IMR-90 (cell line): ENCODE measurements at regions not wholly inside any gene's neighbourhood (a gene's known extent, or its start where the extent isn't known, plus 50 kb on each side); places are given as distances from the start of the nearest gene placed in this dataset.

ENCODE experiments used
- ATAC-seq: fragments of 200-7000 bp; cut with Tn5 transposase; 2 replicates; pipeline ENCODE4 v1.9.1; 2020; ENCODE audit warnings: low read depth, mild to moderate bottlenecking, moderate library complexity
- BruUV-seq: library from RNA; stranded (reverse); fragments of 400-500 nt; replicated peaks from 2 replicates; lab custom pipeline; 2021; lab: Mats Ljungman, UMichigan
- CTCF ChIA-PET: fragments of 300-600 bp; formaldehyde crosslinking; extraction: SDS; loops from one replicate; lab custom pipeline; 2021; ENCODE audit warnings: antibody characterized with exemption; lab: Yijun Ruan, JAX
- POLR2A ChIA-PET: fragments of 300-600 bp; sonication (Branson Sonifier 250); formaldehyde crosslinking; loops from one replicate; lab custom pipeline; 2022; ENCODE audit warnings: antibody characterized with exemption; ENCODE audit not compliant: unreplicated experiment; lab: Charles Lee
- DNase-seq: peaks from one replicate; pipeline ENCODE4 v3.0.0; 2013
- H2AFZ ChIP-seq: replicated peaks from 2 replicates; pipeline ENCODE3; 2013; ENCODE audit warnings: low read length, mild to moderate bottlenecking; ENCODE audit not compliant: poor library complexity
- H2AK5ac ChIP-seq: 2 replicates; pipeline ENCODE4 v1.6.1; 2013; ENCODE audit warnings: low read depth, low read length, inconsistent platforms
- H2AK9ac ChIP-seq: replicated peaks from 2 replicates; pipeline ENCODE3; 2013; ENCODE audit warnings: mild to moderate bottlenecking, low read depth, low read length, moderate library complexity; ENCODE audit not compliant: poor library complexity
- H2BK120ac ChIP-seq: 2 replicates; pipeline ENCODE4 v1.6.1; 2013; ENCODE audit warnings: low read depth, low read length, inconsistent platforms
- H2BK15ac ChIP-seq: 3 replicates; pipeline ENCODE4 v1.6.1; 2013; ENCODE audit warnings: low read depth, low read length, inconsistent platforms
- H2BK20ac ChIP-seq: 2 replicates; pipeline ENCODE4 v1.6.1; 2013; ENCODE audit warnings: low read depth, mild to moderate bottlenecking, inconsistent platforms, low read length, moderate library complexity
- H2BK5ac ChIP-seq: 2 replicates; pipeline ENCODE4 v1.6.1; 2013; ENCODE audit warnings: mild to moderate bottlenecking, low read depth, low read length, inconsistent platforms; ENCODE audit not compliant: poor library complexity, severe bottlenecking
- H3K14ac ChIP-seq: replicated peaks from 2 replicates; pipeline ENCODE4 v1.6.1; 2013; ENCODE audit warnings: low read depth, low read length, inconsistent platforms
- H3K18ac ChIP-seq: 2 replicates; pipeline ENCODE4 v1.6.1; 2013; ENCODE audit warnings: low read depth, low read length, control low read depth
- H3K23ac ChIP-seq: 2 replicates; pipeline ENCODE4 v1.6.1; 2013; ENCODE audit warnings: low read depth, low read length, inconsistent platforms
- H3K27ac ChIP-seq: 2 replicates; pipeline ENCODE4 v1.5.1; 2013; ENCODE audit warnings: mild to moderate bottlenecking, control low read depth, low read length; ENCODE audit not compliant: insufficient read depth
- H3K27me3 ChIP-seq: 2 replicates; pipeline ENCODE4 v1.6.1; 2013; ENCODE audit warnings: low read length; ENCODE audit not compliant: control insufficient read depth, insufficient read depth
- H3K36me3 ChIP-seq: 2 replicates; pipeline ENCODE4 v1.6.1; 2013; ENCODE audit warnings: low read length, mixed read lengths; ENCODE audit not compliant: control insufficient read depth, insufficient read depth
- H3K4ac ChIP-seq: 2 replicates; pipeline ENCODE4 v1.6.1; 2013; ENCODE audit warnings: low read depth, low read length, inconsistent platforms
- H3K4me1 ChIP-seq: 2 replicates; pipeline ENCODE4 v1.6.1; 2013; ENCODE audit warnings: low read length, mixed read lengths; ENCODE audit not compliant: control insufficient read depth, insufficient read depth
- H3K4me2 ChIP-seq: 2 replicates; pipeline ENCODE4 v1.6.1; 2013; ENCODE audit warnings: low read depth, mild to moderate bottlenecking, control low read depth, low read length, moderate library complexity
- H3K4me3 ChIP-seq: 2 replicates; pipeline ENCODE4 v1.5.1; 2013; ENCODE audit warnings: low read depth, mild to moderate bottlenecking, control low read depth, low read length, moderate library complexity; ENCODE audit not compliant: insufficient read depth
- H3K56ac ChIP-seq: 2 replicates; pipeline ENCODE4 v1.6.1; 2013; ENCODE audit warnings: low read length, inconsistent platforms; ENCODE audit not compliant: insufficient read depth; ENCODE audit errors: extremely low read depth
- H3K79me1 ChIP-seq, 2 experiments: 2 replicates each; pipeline ENCODE4 v1.6.1; 2013; ENCODE audit warnings: low read length in 2 of 2, inconsistent platforms in 1 of 2, low read depth in 1 of 2
- H3K9ac ChIP-seq: 2 replicates; pipeline ENCODE4 v1.6.1; 2013; ENCODE audit warnings: low read depth, low read length, control low read depth
- H3K9me1 ChIP-seq: 2 replicates; pipeline ENCODE4 v1.6.1; 2013; ENCODE audit warnings: low read length, inconsistent platforms; ENCODE audit not compliant: insufficient read depth
- H3K9me3 ChIP-seq: 2 replicates; pipeline ENCODE4 v1.6.1; 2013; ENCODE audit warnings: low read length; ENCODE audit not compliant: control insufficient read depth, insufficient read depth
- H4K20me1 ChIP-seq: 2 replicates; pipeline ENCODE4 v1.6.1; 2013; ENCODE audit warnings: low read length, inconsistent platforms; ENCODE audit not compliant: insufficient read depth
- H4K5ac ChIP-seq: 2 replicates; pipeline ENCODE4 v1.6.1; 2013; ENCODE audit warnings: mild to moderate bottlenecking, low read depth, low read length, control low read depth
- H4K8ac ChIP-seq, 2 experiments: 2 replicates each; pipeline ENCODE4 v1.6.1; 2013; ENCODE audit warnings: low read depth in 2 of 2, low read length in 2 of 2, control low read depth in 1 of 2, inconsistent platforms in 1 of 2
- H4K91ac ChIP-seq: 2 replicates; pipeline ENCODE4 v1.6.1; 2013; ENCODE audit warnings: low read depth, low read length, inconsistent platforms; ENCODE audit not compliant: insufficient read depth
- BHLHE40 ChIP-seq: fragments of 150-350 bp; IDR thresholded peaks from 2 replicates; pipeline ENCODE4 v1.6.1; 2016; ENCODE audit warnings: mild to moderate bottlenecking, low read depth, low read length
- CEBPB ChIP-seq: IDR thresholded peaks from 2 replicates; pipeline ENCODE4 v1.6.1; 2012; ENCODE audit warnings: low read depth, low read length, improper control_type of control experiment
- CHD1 ChIP-seq: IDR thresholded peaks from 2 replicates; pipeline ENCODE4 v1.6.1; 2012; ENCODE audit warnings: low read depth, low read length, improper control_type of control experiment
- CTCF ChIP-seq: conservative IDR thresholded peaks from 2 replicates; pipeline ENCODE4 v1.5.1; 2012; ENCODE audit warnings: mild to moderate bottlenecking, low read depth, low read length, improper control_type of control experiment
- ELK1 ChIP-seq: fragments of 150-350 bp; IDR thresholded peaks from 2 replicates; pipeline ENCODE4 v1.6.1; 2016; ENCODE audit warnings: low read depth, mild to moderate bottlenecking, low read length, moderate library complexity, borderline replicate concordance
- FOS ChIP-seq: fragments of 150-350 bp; IDR thresholded peaks from 2 replicates; pipeline ENCODE4 v1.6.1; 2016; ENCODE audit warnings: low read depth, low read length
- MXI1 ChIP-seq: IDR thresholded peaks from 2 replicates; pipeline ENCODE4 v1.6.1; 2012; ENCODE audit warnings: low read depth, mild to moderate bottlenecking, low read length, moderate library complexity, borderline replicate concordance
- NFE2L2 ChIP-seq: fragments of 150-350 bp; IDR thresholded peaks from 2 replicates; pipeline ENCODE4 v1.6.1; 2016; ENCODE audit warnings: low read depth, mild to moderate bottlenecking, low read length
- POLR2A ChIP-seq: IDR thresholded peaks from 2 replicates; pipeline ENCODE4 v1.6.1; 2012; ENCODE audit warnings: mild to moderate bottlenecking, low read depth, low read length
- RAD21 ChIP-seq: IDR thresholded peaks from 2 replicates; pipeline ENCODE4 v1.6.1; 2012; ENCODE audit warnings: low read length, improper control_type of control experiment
- RFX5 ChIP-seq: IDR thresholded peaks from 2 replicates; pipeline ENCODE4 v1.8.0; 2012; ENCODE audit warnings: low read depth, mild to moderate bottlenecking, low read length, moderate library complexity
- SMC3 ChIP-seq: fragments of 150-350 bp; IDR thresholded peaks from 2 replicates; pipeline ENCODE4 v1.6.1; 2016; ENCODE audit warnings: low read depth, mild to moderate bottlenecking, antibody characterized with exemption, low read length, moderate library complexity
- WGBS, 2 experiments: methylation state at CpG; one replicate each; pipeline versions ENCODE4 v1.1.5 to v1.1.7; 2013; ENCODE audit warnings: missing lambda C conversion rate in 2 of 2; ENCODE audit not compliant: insufficient read length in 1 of 2; ENCODE audit errors: extremely low coverage in 2 of 2; 5-methylcytosine and 5-hydroxymethylcytosine counted together
- dilution Hi-C: fragments of 300-500 bp; cut with HindIII; formaldehyde crosslinking; loops from one replicate; pipeline ENCODE4 v1.14.3; 2018; ENCODE audit warnings: low sequenced_read_pairs; ENCODE audit not compliant: unreplicated experiment
- in situ Hi-C: fragments of 300-500 bp; cut with MboI; formaldehyde crosslinking; loops from 3 replicates; pipeline ENCODE4 v1.14.3; 2019; ENCODE audit warnings: low sequenced_read_pairs, inconsistent platforms, mixed read lengths
- intact Hi-C: fragments of 100-400 bp; cut with micrococcal nuclease; formaldehyde crosslinking; loops from 2 replicates; pipeline ENCODE4 v1.10.0; 2022

DNA sequence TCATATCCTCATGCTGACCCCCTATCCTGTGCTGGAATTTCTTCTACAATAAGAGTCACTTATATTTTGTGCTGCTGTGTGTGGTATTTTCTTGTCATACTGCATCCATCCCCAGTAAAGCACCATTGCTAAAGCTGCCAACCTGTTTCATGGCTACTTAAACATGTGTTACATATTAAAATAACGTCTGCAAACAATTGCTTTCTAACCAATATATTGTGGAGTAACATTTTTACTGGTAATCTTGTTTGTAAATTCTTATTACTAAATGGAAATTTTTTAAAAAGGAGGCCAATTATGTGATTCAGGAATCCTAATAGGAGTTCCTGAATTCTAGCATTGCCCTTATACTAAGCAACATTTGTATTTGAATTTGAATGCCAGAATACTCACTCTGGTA is 160.3 kb upstream of the VEGFC start:
- ChIA-PET POLR2A (no interaction called here), CTCF (no interaction called here)
- in situ Hi-C loops (no loop called here), dilution Hi-C loops (no loop called here), intact Hi-C loops (no loop called here)
- WGBS, 2 experiments: no CpG with 5 or more reads among the region's 1 CpG
- H3K36me3 ChIP-seq: no peaks in the 10 kb centered on the region
- no peak overlapping the region for H2BK5ac ChIP-seq
- no peak overlapping the region for H4K5ac ChIP-seq
- H3K27ac ChIP-seq: no peak overlapping the region
- no peak overlapping the region for H3K9ac ChIP-seq
- H2AFZ ChIP-seq: no peak overlapping the region
- ATAC-seq (no peak), DNase-seq (no peak)
- H3K9me3 ChIP-seq: peaks cover 7% of the 10 kb centered on the region
- no peaks in the 10 kb centered on the region for H4K20me1 ChIP-seq
- no peak overlapping the region for H3K23ac ChIP-seq
- no peak overlapping the region for H2BK15ac ChIP-seq
- no peak overlapping the region for H3K4me2 ChIP-seq
- no peak overlapping the region for H2AK9ac ChIP-seq
- H3K18ac ChIP-seq: no peak overlapping the region
- H4K8ac ChIP-seq: no peak overlapping the region
- H3K27me3 ChIP-seq: no peaks in the 10 kb centered on the region
- H4K91ac ChIP-seq: no peak overlapping the region
- no peaks in the 10 kb centered on the region; the same call in 1 of the 2 replicates for H3K4me1 ChIP-seq
- no peak overlapping the region for H3K56ac ChIP-seq
- no peak overlapping the region for H2BK120ac ChIP-seq
- no peak overlapping the region for H3K4ac ChIP-seq
- no peaks in the 10 kb centered on the region for H3K9me1 ChIP-seq
- H2BK20ac ChIP-seq: no peak overlapping the region
- H2AK5ac ChIP-seq: no peak overlapping the region
- no TSS peak for BruUV-seq
- no peak overlapping the region for H3K4me3 ChIP-seq
- H3K79me1 ChIP-seq: no peaks in the 10 kb centered on the region
- TF ChIP-seq BHLHE40 (no peak), RAD21 (no peak), POLR2A (no peak), NFE2L2 (no peak), CHD1 (no peak), ELK1 (no peak), CTCF (no peak), RFX5 (no peak), SMC3 (no peak), CEBPB (no peak), MXI1 (no peak), FOS (no peak)
- no peak overlapping the region for H3K14ac ChIP-seq
